CD14-positive monocyte (primary cell): ENCODE measurements at regions not wholly inside any gene's neighbourhood (a gene's known extent, or its start where the extent isn't known, plus 50 kb on each side); places are given as distances from the start of the nearest gene placed in this dataset.
"Not testable (repeated sequence)": the region's sequence is repeated elsewhere in the genome, so short reads cannot be mapped to it uniquely, and the experiment has no call there.

Experiments used
- DNase-seq, 3 donors: peaks; one replicate each; pipeline ENCODE4 v3.0.0-alpha.2; 2011 to 2022
- H2AFZ ChIP-seq: 2 replicates; pipeline ENCODE4 v1.6.0; 2012; ENCODE audit warnings: mild to moderate bottlenecking, low read depth, low read length, inconsistent platforms; ENCODE audit not compliant: insufficient read depth, poor library complexity, severe bottlenecking
- H3K27ac ChIP-seq, 2 donors: 1 replicate in 1 of 2; 2 replicates in 1 of 2; pipeline ENCODE4 v1.5.1; 2012 to 2013; ENCODE audit warnings: low read length in 2 of 2, control low read depth in 1 of 2, inconsistent platforms in 1 of 2, low read depth in 1 of 2, mild to moderate bottlenecking in 1 of 2
- H3K27me3 ChIP-seq, 2 donors: one replicate each; pipeline versions ENCODE4 v1.6.0 to v1.6.1; 2011 to 2013; ENCODE audit warnings: low read length in 2 of 2; ENCODE audit not compliant: control insufficient read depth in 2 of 2, insufficient read depth in 2 of 2
- H3K36me3 ChIP-seq, 2 donors: replicated peaks in 1 of 2; 1 replicate in 1 of 2; 2 replicates in 1 of 2; pipeline versions ENCODE4 v1.5.1 to v1.6.1; 2012 to 2013; ENCODE audit warnings: low read length in 2 of 2, control low read depth in 1 of 2, inconsistent platforms in 1 of 2, mild to moderate bottlenecking in 1 of 2; ENCODE audit not compliant: insufficient read depth in 2 of 2, control insufficient read depth in 1 of 2
- H3K4me1 ChIP-seq, 2 donors: 1 replicate in 1 of 2; 2 replicates in 1 of 2; pipeline versions ENCODE4 v1.5.1 to v1.6.1; 2012 to 2013; ENCODE audit warnings: low read length in 2 of 2, control low read depth in 1 of 2, inconsistent platforms in 1 of 2, mild to moderate bottlenecking in 1 of 2, moderate library complexity in 1 of 2; ENCODE audit not compliant: insufficient read depth in 2 of 2, control insufficient read depth in 1 of 2
- H3K4me2 ChIP-seq: replicated peaks from 2 replicates; pipeline ENCODE3; 2012; ENCODE audit warnings: low read length, moderate library complexity, mild to moderate bottlenecking; ENCODE audit not compliant: poor library complexity, severe bottlenecking; ENCODE audit errors: extremely low read depth
- H3K4me3 ChIP-seq, 3 experiments: fragments of 200-600 bp in 1 of 3; sonication (generic) in 1 of 3; replicated peaks in 1 of 3; 1 replicate in 2 of 3; 2 replicates in 1 of 3; pipeline ENCODE4 v1.5.1; 2011 to 2013; ENCODE audit warnings: low read length in 3 of 3, mild to moderate bottlenecking in 3 of 3, control low read depth in 2 of 3, low read depth in 2 of 3, inconsistent platforms in 1 of 3, moderate library complexity in 1 of 3
- H3K79me2 ChIP-seq: 2 replicates; pipeline ENCODE4 v1.6.0; 2012; ENCODE audit warnings: mild to moderate bottlenecking, control low read depth, inconsistent platforms, low read length, moderate library complexity; ENCODE audit not compliant: insufficient read depth
- H3K9ac ChIP-seq: 2 replicates; pipeline ENCODE4 v1.6.0; 2017; ENCODE audit warnings: low read length, mild to moderate bottlenecking; ENCODE audit not compliant: insufficient read depth, poor library complexity, severe bottlenecking
- H3K9me3 ChIP-seq, 2 donors: replicated peaks in 1 of 2; 1 replicate in 1 of 2; 2 replicates in 1 of 2; pipeline versions ENCODE4 v1.5.1 to v1.6.1; 2012 to 2013; ENCODE audit warnings: low read length in 2 of 2, control low read depth in 1 of 2; ENCODE audit not compliant: control insufficient read depth in 1 of 2, insufficient read depth in 1 of 2
- H4K20me1 ChIP-seq: 2 replicates; pipeline ENCODE4 v1.6.0; 2012; ENCODE audit warnings: mild to moderate bottlenecking, low read length, control low read depth, moderate library complexity; ENCODE audit not compliant: insufficient read depth
- H3K27ac Mint-ChIP-seq, 7 donors: one replicate each; pipeline ENCODE4 v1.8.0; 2020; ENCODE audit warnings: mild to moderate bottlenecking in 7 of 7, mixed read lengths in 7 of 7, moderate library complexity in 6 of 7, inconsistent platforms in 2 of 7
- H3K27me3 Mint-ChIP-seq, 3 donors: one replicate each; pipeline ENCODE4 v1.8.0; 2021 to 2022; ENCODE audit warnings: low read depth in 3 of 3, mild to moderate bottlenecking in 3 of 3, mixed read lengths in 3 of 3, moderate library complexity in 3 of 3, inconsistent platforms in 1 of 3
- H3K36me3 Mint-ChIP-seq, 2 donors: one replicate each; pipeline ENCODE4 v1.8.0; 2020; ENCODE audit warnings: mixed read lengths in 2 of 2, inconsistent platforms in 1 of 2, mild to moderate bottlenecking in 1 of 2
- H3K4me1 Mint-ChIP-seq: one replicate; pipeline ENCODE4 v1.8.0; 2020; ENCODE audit warnings: mild to moderate bottlenecking, mixed read lengths
- H3K4me3 Mint-ChIP-seq, 2 donors: one replicate each; pipeline ENCODE4 v1.8.0; 2020; ENCODE audit warnings: mild to moderate bottlenecking in 2 of 2, mixed read lengths in 2 of 2, moderate library complexity in 1 of 2
- H3K9me3 Mint-ChIP-seq, 7 donors: one replicate each; pipeline ENCODE4 v1.8.0; 2020 to 2022; ENCODE audit warnings: mixed read lengths in 7 of 7, mild to moderate bottlenecking in 6 of 7, moderate library complexity in 6 of 7, inconsistent platforms in 2 of 7
- CTCF ChIP-seq: fragments of 200-600 bp; IDR thresholded peaks from one replicate; pipeline ENCODE4 v1.8.0; 2022; ENCODE audit warnings: antibody characterized with exemption, mild to moderate bottlenecking
- WGBS: methylation state at CpG from one replicate; pipeline ENCODE4 v1.1.5; 2013; ENCODE audit warnings: missing lambda C conversion rate; ENCODE audit not compliant: insufficient coverage; 5-methylcytosine and 5-hydroxymethylcytosine counted together
- intact Hi-C, 2 donors: fragments of 100-400 bp; cut with micrococcal nuclease; formaldehyde crosslinking; loops; one replicate each; pipeline versions ENCODE4 v1.15.0 to v1.15.1; 2023

- H3K9ac ChIP-seq = no peak overlapping the region
- H3K36me3 ChIP-seq = no peaks in the 10 kb centered on the region
- no peaks in the 10 kb centered on the region for H3K79me2 ChIP-seq
- H3K9me3 Mint-ChIP-seq = peaks cover 0 to 13% (median 0%) of the 10 kb centered on the region in 7 donors
- no peak overlapping the region for H3K4me3 Mint-ChIP-seq
- H3K4me2 ChIP-seq = no peak overlapping the region
- H3K4me1 Mint-ChIP-seq = no peaks in the 10 kb centered on the region
- H3K9me3 ChIP-seq = no peaks in the 10 kb centered on the region
- no peaks in the 10 kb centered on the region for H4K20me1 ChIP-seq
- WGBS = 80% methylated on average over 1 of the region's 6 CpGs
- intact Hi-C loops = no loop called here
- DNase-seq = no peak
- no peak overlapping the region for H3K27ac ChIP-seq
- no peak for TF ChIP-seq CTCF
- H3K27me3 ChIP-seq = no peaks in the 10 kb centered on the region
- no peak overlapping the region for H2AFZ ChIP-seq
- no peaks in the 10 kb centered on the region for H3K36me3 Mint-ChIP-seq
- no peak overlapping the region for H3K4me3 ChIP-seq
- no peak overlapping the region for H3K27ac Mint-ChIP-seq
- no peaks in the 10 kb centered on the region for H3K4me1 ChIP-seq
- H3K27me3 Mint-ChIP-seq = peaks cover 6 to 11% (median 10%) of the 10 kb centered on the region in 3 donors
Measured at GRCh38 chr16:14384745-14385144, 245.3 kb downstream of the PARN start.

GRCh38 chr16:14383844-14384243, 246.2 kb downstream of the PARN start:
- H3K4me3 Mint-ChIP-seq, intact Hi-C loops, H3K36me3 ChIP-seq, H3K4me3 ChIP-seq, H3K79me2 ChIP-seq, H3K4me1 ChIP-seq, H3K36me3 Mint-ChIP-seq, H3K4me2 ChIP-seq, H3K9ac ChIP-seq, H4K20me1 ChIP-seq, H3K4me1 Mint-ChIP-seq, DNase-seq, H3K27me3 ChIP-seq, H3K9me3 ChIP-seq, H3K27ac ChIP-seq, H3K27ac Mint-ChIP-seq, H2AFZ ChIP-seq: not testable (repeated sequence)
- WGBS = 95% methylated on average over 4 of the region's 6 CpGs
- peaks cover 0 to 13% (median 0%) of the 10 kb centered on the region in 7 donors for H3K9me3 Mint-ChIP-seq
- peaks cover 9 to 15% (median 12%) of the 10 kb centered on the region in 3 donors for H3K27me3 Mint-ChIP-seq
